Neutrophil (primary cell): ENCODE measurements at regions not wholly inside any gene's neighbourhood (a gene's known extent, or its start where the extent isn't known, plus 50 kb on each side); places are given as distances from the start of the nearest gene placed in this dataset.

ENCODE experiments used
- H3K27ac ChIP-seq: fragments of 200-600 bp; sonication (generic); 2 replicates; pipeline ENCODE4 v1.5.1; 2016; ENCODE audit warnings: mild to moderate bottlenecking, moderate library complexity
- H3K27me3 ChIP-seq: fragments of 200-600 bp; sonication (generic); 2 replicates; pipeline ENCODE4 v1.6.0; 2016; ENCODE audit warnings: mild to moderate bottlenecking
- H3K36me3 ChIP-seq: fragments of 200-600 bp; sonication (generic); 2 replicates; pipeline ENCODE4 v1.5.1; 2017
- H3K4me1 ChIP-seq, 2 experiments: fragments of 200-600 bp in 1 of 2; sonication (generic) in 1 of 2; 1 replicate in 1 of 2; 2 replicates in 1 of 2; pipeline versions ENCODE4 v1.5.1 to v1.6.1; 2013 to 2016; ENCODE audit warnings: low read depth in 1 of 2, low read length in 1 of 2, mild to moderate bottlenecking in 1 of 2, moderate library complexity in 1 of 2; ENCODE audit not compliant: control insufficient read depth in 1 of 2, insufficient read depth in 1 of 2
- H3K4me3 ChIP-seq, 2 experiments: fragments of 200-600 bp in 1 of 2; sonication (generic) in 1 of 2; 1 replicate in 1 of 2; 2 replicates in 1 of 2; pipeline ENCODE4 v1.5.1; 2013 to 2016; ENCODE audit warnings: low read depth in 1 of 2, low read length in 1 of 2, mild to moderate bottlenecking in 1 of 2, moderate library complexity in 1 of 2
- H3K9me3 ChIP-seq: fragments of 200-600 bp; sonication (generic); 2 replicates; pipeline ENCODE4 v1.5.1; 2016
- TF ChIP-seq, protein P1 (sequence below): fragments of 200-600 bp; sonication (generic); IDR thresholded peaks from 2 replicates; pipeline ENCODE4 v1.5.1; 2016; ENCODE audit warnings: antibody characterized with exemption

DNA sequence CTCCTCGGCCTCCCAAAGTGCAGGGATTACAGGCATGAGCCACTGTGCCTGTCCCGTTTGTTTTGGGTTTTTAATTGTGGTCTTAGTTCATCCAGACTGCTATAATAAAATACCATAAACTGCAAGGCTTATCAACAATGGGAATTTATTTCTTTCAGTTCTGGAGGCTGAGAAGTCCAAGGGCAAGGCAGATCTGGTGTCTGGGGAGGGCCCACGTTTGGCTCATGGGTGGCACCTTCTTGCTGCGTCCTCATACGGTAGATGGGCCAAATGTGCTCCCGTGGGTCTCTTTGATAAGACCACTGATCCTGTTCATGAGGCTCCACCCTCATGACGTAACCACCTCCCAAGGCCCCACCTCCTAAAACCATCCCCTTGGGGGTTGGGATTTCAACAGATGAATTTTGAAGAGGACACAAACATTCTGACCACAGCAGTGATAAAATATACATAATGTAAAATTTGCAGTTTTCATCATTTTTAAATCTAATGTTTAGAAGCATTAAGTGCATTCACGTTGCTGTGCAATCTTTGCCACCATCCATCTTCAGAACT is 133.4 kb upstream of the ERRFI1 start:
- Histone ChIP-seq H3K27ac (no peak overlapping the region), H3K36me3 (no peaks in the 10 kb centered on the region), H3K4me3 (no peak overlapping the region), H3K27me3 (peaks cover 29% of the 10 kb centered on the region), H3K4me1 (peaks cover 9 to 10% of the 10 kb centered on the region in 2 experiments), H3K9me3 (no peaks in the 10 kb centered on the region)
- TF ChIP-seq, protein P1, sequence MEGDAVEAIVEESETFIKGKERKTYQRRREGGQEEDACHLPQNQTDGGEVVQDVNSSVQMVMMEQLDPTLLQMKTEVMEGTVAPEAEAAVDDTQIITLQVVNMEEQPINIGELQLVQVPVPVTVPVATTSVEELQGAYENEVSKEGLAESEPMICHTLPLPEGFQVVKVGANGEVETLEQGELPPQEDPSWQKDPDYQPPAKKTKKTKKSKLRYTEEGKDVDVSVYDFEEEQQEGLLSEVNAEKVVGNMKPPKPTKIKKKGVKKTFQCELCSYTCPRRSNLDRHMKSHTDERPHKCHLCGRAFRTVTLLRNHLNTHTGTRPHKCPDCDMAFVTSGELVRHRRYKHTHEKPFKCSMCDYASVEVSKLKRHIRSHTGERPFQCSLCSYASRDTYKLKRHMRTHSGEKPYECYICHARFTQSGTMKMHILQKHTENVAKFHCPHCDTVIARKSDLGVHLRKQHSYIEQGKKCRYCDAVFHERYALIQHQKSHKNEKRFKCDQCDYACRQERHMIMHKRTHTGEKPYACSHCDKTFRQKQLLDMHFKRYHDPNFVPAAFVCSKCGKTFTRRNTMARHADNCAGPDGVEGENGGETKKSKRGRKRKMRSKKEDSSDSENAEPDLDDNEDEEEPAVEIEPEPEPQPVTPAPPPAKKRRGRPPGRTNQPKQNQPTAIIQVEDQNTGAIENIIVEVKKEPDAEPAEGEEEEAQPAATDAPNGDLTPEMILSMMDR, result no peak

DNA sequence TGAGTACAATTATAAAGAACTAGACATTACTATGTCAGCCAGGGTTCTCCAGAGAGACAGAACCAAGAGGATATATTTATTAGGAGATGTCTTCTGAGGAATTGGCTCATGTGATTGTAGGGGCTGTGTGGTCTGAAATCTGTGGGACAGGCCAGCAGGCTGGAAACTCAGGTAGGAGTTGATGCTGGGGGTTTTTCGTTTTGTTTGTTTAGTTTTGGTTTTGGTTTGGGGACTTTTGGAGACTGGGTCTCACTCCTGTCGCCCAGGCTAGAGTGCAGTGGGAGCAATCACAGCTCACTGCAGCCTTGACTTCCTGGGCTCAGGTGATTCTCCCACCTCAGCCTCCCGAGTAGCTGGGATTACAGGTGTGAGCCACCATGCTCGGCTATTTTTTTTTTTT is 132.9 kb upstream of the ERRFI1 start:
- no peaks in the 10 kb centered on the region for H3K36me3 ChIP-seq
- peaks cover 35% of the 10 kb centered on the region for H3K27me3 ChIP-seq
- H3K27ac ChIP-seq, result no peak overlapping the region
- H3K9me3 ChIP-seq, result no peaks in the 10 kb centered on the region
- no peak overlapping the region for H3K4me3 ChIP-seq
- H3K4me1 ChIP-seq, result peaks cover 9 to 10% of the 10 kb centered on the region in 2 experiments
- TF ChIP-seq, protein P1, result no peak

DNA sequence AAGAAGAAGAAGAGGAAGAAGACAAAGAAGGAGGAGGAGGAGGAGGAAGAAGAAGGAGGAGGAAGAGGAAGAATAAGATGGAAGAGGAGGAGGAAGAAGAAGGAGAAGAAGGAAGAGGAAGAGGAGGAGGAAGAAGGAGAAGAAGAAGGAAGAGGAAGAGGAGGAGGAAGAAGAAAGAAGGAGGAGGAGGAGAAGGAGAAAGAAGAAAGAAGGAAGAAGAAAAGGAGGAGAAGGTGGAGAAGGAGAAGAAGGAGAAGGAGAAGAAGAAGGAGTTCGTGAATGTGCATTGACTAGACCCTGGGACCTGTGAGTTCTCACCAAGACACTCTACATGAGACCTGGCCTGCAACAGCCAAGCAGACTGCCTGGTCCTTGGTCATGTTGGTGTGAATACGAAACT is 131.7 kb upstream of the ERRFI1 start:
- no peaks in the 10 kb centered on the region for H3K36me3 ChIP-seq
- H3K4me1 ChIP-seq, result peaks cover 9 to 10% of the 10 kb centered on the region in 2 experiments
- TF ChIP-seq, protein P1, result no peak
- H3K4me3 ChIP-seq, result no peak overlapping the region
- no peaks in the 10 kb centered on the region for H3K9me3 ChIP-seq
- H3K27me3 ChIP-seq, result peaks cover 42% of the 10 kb centered on the region
- no peak overlapping the region for H3K27ac ChIP-seq

DNA sequence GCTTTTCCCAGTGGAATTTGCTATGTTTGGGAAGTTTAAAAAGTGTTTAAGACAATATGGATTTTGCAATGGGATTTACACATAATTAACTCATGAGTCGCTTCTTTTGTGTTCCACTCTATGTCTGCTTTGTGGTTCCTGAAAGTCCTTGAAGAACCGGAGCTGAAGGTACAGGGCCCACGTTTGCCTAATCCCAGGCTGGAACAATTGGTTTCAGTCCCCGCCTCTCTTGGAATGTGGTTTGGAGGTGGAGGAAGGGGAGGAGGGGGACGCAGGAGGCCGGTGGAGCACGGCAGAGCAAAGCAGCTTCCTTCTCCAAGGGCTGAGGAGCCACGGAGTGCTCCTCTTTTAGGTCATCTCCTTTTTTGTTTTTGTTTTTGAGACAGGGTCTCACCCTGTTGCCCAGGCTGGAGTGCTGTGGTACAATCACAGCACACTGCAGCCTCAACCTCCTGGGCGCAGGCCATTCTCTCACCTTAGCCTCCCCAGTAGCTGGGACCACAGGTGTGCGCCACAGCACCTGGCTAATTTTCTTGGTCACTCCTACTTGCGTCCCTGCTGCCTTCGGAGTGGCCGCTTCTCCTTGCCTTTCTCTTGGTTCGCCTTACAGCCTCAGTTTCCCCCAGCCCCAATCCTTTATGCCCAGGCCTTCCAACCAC is 129.5 kb upstream of the ERRFI1 start:
- TF ChIP-seq, protein P1, result no peak
- no peaks in the 10 kb centered on the region for H3K9me3 ChIP-seq
- H3K27me3 ChIP-seq, result peaks cover 46% of the 10 kb centered on the region
- peaks cover 9 to 10% of the 10 kb centered on the region in 2 experiments for H3K4me1 ChIP-seq
- H3K36me3 ChIP-seq, result no peaks in the 10 kb centered on the region
- no peak overlapping the region for H3K4me3 ChIP-seq
- no peak overlapping the region for H3K27ac ChIP-seq

DNA sequence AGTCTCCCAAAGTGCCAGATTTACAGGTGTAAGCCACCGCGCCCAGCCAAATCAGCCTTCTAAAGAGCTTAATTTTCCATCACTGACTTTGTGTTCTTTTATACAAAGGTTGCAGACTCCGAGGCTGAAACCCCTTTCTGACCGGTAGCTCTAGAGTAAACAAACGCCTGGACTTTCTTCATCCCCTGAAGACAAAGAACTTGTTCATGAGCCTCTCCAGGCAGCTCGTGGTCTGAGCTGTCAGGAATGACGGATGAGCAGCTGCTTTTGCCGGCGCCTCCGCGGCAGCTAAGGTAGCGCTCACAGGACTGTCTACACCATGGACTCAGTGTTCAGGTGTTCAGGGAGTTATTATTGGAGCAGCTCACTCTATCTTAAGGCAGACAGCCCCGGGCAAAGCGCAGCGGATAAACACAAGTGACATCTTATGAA is 128.5 kb upstream of the ERRFI1 start:
- no peak overlapping the region for H3K27ac ChIP-seq
- peaks cover 55% of the 10 kb centered on the region for H3K27me3 ChIP-seq
- TF ChIP-seq, protein P1, result no peak
- no peak overlapping the region for H3K4me3 ChIP-seq
- no peaks in the 10 kb centered on the region for H3K36me3 ChIP-seq
- H3K4me1 ChIP-seq, result peaks cover 9 to 10% of the 10 kb centered on the region in 2 experiments
- no peaks in the 10 kb centered on the region for H3K9me3 ChIP-seq
